Psoas muscle (tissue), 7 donors: ENCODE measurements at regions not wholly inside any gene's neighbourhood (a gene's known extent, or its start where the extent isn't known, plus 50 kb on each side); places are given as distances from the start of the nearest gene placed in this dataset.

ENCODE experiments used
- ATAC-seq, 4 donors: fragments of 200-7000 bp; cut with Tn5 transposase; one replicate each; pipeline ENCODE4 v1.9.1; 2020; ENCODE audit warnings: moderate library complexity in 3 of 4, mild to moderate bottlenecking in 2 of 4
- DNase-seq, 2 donors: peaks; one replicate each; pipeline ENCODE4 v3.0.0-alpha.2; 2020
- H3K27ac ChIP-seq: fragments of 200-600 bp; one replicate; pipeline ENCODE4 v1.8.0; 2022
- H3K27me3 ChIP-seq, 3 donors: fragments of 200-600 bp in 1 of 3; one replicate each; pipeline versions ENCODE4 v1.6.1 to v1.8.0; 2013 to 2022; ENCODE audit warnings: low read length in 2 of 3, mild to moderate bottlenecking in 2 of 3, moderate library complexity in 1 of 3; ENCODE audit not compliant: insufficient read depth in 3 of 3
- H3K36me3 ChIP-seq, 2 donors: fragments of 200-600 bp in 1 of 2; one replicate each; pipeline versions ENCODE4 v1.6.1 to v1.8.0; 2013 to 2022; ENCODE audit warnings: low read depth in 1 of 2, mild to moderate bottlenecking in 1 of 2, moderate library complexity in 1 of 2; ENCODE audit not compliant: insufficient read depth in 1 of 2
- H3K4me1 ChIP-seq: fragments of 200-600 bp; one replicate; pipeline ENCODE4 v1.8.0; 2022
- H3K4me3 ChIP-seq: fragments of 200-600 bp; one replicate; pipeline ENCODE4 v1.8.0; 2022; ENCODE audit warnings: mild to moderate bottlenecking
- H3K9me3 ChIP-seq: fragments of 200-600 bp; one replicate; pipeline ENCODE4 v1.8.0; 2022
- WGBS, 3 donors: extraction: QIAGEN DNeasy Blood & Tissue Kit; methylation state at CpG; one replicate each; pipeline versions ENCODE4 v1.1.6 to v1.1.7; 2013; 5-methylcytosine and 5-hydroxymethylcytosine counted together
- intact Hi-C, 2 donors: fragments of 100-400 bp; cut with DNase I; formaldehyde crosslinking; loops; one replicate each; pipeline versions ENCODE4 v1.11.0 to v1.14.2; 2022
- TF ChIP-seq, protein P1 (sequence below): fragments of 200-600 bp; IDR thresholded peaks from one replicate; pipeline ENCODE4 v1.8.0; 2022; ENCODE audit warnings: antibody characterized with exemption
- donor health status: healthy with polysubstance abuse.
- donor health status: DM: no; HTN: no; CAD: no; lungs with moderate emphysema.
- donor health status: Bipolar disorder and iron deficiency.
- donor health status: healthy.
- donor health status: DM: yes; HTN: yes; CAD: no.
- donor health status: DM: no; HTN: no; CAD: no.
- donor health status: DM: yes; HTN: yes; CAD: no.

- Histone ChIP-seq H3K4me1 (no peaks in the 10 kb centered on the region), H3K27me3 (no peaks in the 10 kb centered on the region), H3K9me3 (no peaks in the 10 kb centered on the region), H3K27ac (no peak overlapping the region), H3K36me3 (no peaks in the 10 kb centered on the region), H3K4me3 (no peak overlapping the region)
- intact Hi-C loops = no loop called here
- ATAC-seq (no peak), DNase-seq (no peak)
- TF ChIP-seq, protein P1, sequence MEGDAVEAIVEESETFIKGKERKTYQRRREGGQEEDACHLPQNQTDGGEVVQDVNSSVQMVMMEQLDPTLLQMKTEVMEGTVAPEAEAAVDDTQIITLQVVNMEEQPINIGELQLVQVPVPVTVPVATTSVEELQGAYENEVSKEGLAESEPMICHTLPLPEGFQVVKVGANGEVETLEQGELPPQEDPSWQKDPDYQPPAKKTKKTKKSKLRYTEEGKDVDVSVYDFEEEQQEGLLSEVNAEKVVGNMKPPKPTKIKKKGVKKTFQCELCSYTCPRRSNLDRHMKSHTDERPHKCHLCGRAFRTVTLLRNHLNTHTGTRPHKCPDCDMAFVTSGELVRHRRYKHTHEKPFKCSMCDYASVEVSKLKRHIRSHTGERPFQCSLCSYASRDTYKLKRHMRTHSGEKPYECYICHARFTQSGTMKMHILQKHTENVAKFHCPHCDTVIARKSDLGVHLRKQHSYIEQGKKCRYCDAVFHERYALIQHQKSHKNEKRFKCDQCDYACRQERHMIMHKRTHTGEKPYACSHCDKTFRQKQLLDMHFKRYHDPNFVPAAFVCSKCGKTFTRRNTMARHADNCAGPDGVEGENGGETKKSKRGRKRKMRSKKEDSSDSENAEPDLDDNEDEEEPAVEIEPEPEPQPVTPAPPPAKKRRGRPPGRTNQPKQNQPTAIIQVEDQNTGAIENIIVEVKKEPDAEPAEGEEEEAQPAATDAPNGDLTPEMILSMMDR = no peak
- WGBS, 3 donors = 69 to 78% (median 74%) methylated on average over 1 of the region's 1 CpG
Measured at GRCh38 chrX:128664211-128664610, 612.0 kb upstream of the ACTRT1 start.

DNA sequence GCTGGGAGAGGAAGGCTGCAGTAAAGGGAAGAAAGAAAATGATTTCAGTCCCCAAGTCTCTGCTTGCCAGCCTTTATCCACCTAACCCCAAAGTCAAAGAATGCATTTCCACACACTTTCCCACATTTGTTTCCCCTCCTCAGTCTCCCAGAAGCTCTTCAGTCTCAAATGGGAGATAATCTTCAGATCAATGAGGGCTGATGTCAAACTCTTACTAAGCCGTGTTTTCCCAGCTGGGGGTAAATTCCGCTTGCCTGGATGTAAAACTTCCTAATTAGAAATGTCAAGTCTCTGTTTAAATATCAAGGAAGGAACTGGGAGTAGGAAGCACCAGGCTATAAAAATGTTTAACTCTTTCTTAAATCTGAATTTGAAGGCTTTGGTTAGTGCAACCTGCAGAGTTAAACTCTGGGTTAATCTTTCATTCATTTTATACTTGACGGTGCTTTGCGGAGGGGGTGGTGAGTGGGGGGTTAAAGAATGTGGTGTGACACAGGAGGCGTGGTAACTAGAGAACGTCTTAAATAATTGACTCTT is 601.4 kb upstream of the ACTRT1 start:
- Histone ChIP-seq H3K4me1 (no peaks in the 10 kb centered on the region), H3K27me3 (no peaks in the 10 kb centered on the region), H3K27ac (no peak overlapping the region), H3K4me3 (no peak overlapping the region), H3K9me3 (no peaks in the 10 kb centered on the region), H3K36me3 (no peaks in the 10 kb centered on the region)
- TF ChIP-seq, protein P1 = no peak
- 9 to 21% (median 10%) methylated on average over 6 of the region's 6 CpGs for WGBS, 3 donors
- intact Hi-C loops = no loop called here
- DNase-seq = no peak
- ATAC-seq = no peak

DNA sequence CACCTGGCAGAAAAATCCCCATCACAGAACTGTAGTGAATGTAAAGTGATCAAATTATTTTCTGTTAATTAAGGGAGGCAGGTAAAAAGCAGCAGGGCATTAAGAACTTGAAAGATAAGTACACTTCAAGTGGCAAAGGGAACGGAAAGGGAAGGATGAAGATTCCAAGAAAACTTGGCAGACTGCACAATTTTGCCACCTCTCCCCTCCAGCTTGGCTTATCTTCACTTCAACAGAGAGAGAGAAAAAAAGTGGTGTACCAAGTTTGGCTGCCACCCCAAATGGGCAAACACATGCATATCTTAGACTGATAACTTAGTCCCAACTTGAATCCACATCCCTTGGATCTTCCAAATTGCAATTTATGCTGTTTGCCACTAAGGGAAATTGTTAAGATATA is 598.1 kb upstream of the ACTRT1 start:
- 48 to 90% (median 71%) methylated on average over 1 of the region's 1 CpG for WGBS, 3 donors
- TF ChIP-seq, protein P1 = no peak
- H3K4me3 ChIP-seq = no peak overlapping the region
- no peaks in the 10 kb centered on the region for H3K4me1 ChIP-seq
- ATAC-seq (no peak), DNase-seq (no peak)
- H3K36me3 ChIP-seq = no peaks in the 10 kb centered on the region
- H3K9me3 ChIP-seq = no peaks in the 10 kb centered on the region
- H3K27ac ChIP-seq = no peak overlapping the region
- H3K27me3 ChIP-seq = no peaks in the 10 kb centered on the region
- intact Hi-C loops = no loop called here

DNA sequence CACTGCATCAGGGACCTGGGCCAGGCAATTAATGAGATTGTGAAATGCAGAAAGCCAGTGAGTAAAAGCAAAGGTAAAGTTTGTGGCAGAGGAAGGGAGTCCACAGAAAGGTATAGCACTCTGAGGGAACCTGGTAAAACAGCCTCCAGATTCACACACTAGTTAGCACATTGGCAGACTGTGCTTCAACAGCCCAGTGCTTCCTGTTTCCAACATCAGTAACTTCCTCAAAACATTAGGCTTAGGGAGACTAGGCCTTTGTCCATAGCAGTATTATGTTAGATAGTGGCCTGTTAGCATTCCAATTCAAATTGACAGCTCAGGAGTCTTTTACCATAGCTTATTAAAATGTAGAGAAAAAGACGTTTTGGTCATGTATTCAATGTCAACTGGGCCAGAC is 582.6 kb upstream of the ACTRT1 start:
- TF ChIP-seq, protein P1 = no peak
- intact Hi-C loops = no loop called here
- ATAC-seq (no peak), DNase-seq (no peak)
- WGBS, 3 donors = 15 to 52% (median 39%) methylated on average over 1 of the region's 1 CpG
- no peak overlapping the region for H3K4me3 ChIP-seq
- H3K36me3 ChIP-seq = no peaks in the 10 kb centered on the region
- H3K4me1 ChIP-seq = no peaks in the 10 kb centered on the region
- H3K27me3 ChIP-seq = no peaks in the 10 kb centered on the region
- no peak overlapping the region for H3K27ac ChIP-seq
- no peaks in the 10 kb centered on the region for H3K9me3 ChIP-seq

GRCh38 chrX:128623361-128623760 is 571.2 kb upstream of the ACTRT1 start:
- TF ChIP-seq, protein P1 = no peak
- no peak overlapping the region for H3K27ac ChIP-seq
- 80 to 88% methylated on average over 1 of the region's 1 CpG; no CpG with 5 or more reads in 1 of the 3 donors for WGBS, 3 donors
- DNase-seq (no peak), ATAC-seq (no peak)
- no peaks in the 10 kb centered on the region for H3K4me1 ChIP-seq
- intact Hi-C loops = no loop called here
- no peaks in the 10 kb centered on the region for H3K27me3 ChIP-seq
- H3K36me3 ChIP-seq = no peaks in the 10 kb centered on the region
- no peaks in the 10 kb centered on the region for H3K9me3 ChIP-seq
- H3K4me3 ChIP-seq = no peak overlapping the region
